ENCODE measurements at regions not wholly inside any gene's neighbourhood (a gene's known extent, or its start where the extent isn't known, plus 50 kb on each side); places are given as distances from the start of the nearest gene placed in this dataset.

GRCh38 chr2:121160366-121160765 lies 124.6 kb downstream of the TFCP2L1 start:
- CTCF ChIA-PET: no interaction called here
- POLR2A ChIA-PET: no interaction called here

GRCh38 chr2:121161272-121161671 lies 123.7 kb downstream of the TFCP2L1 start:
- ChIA-PET CTCF (no interaction called here), POLR2A (no interaction called here)

- ChIA-PET POLR2A (no interaction called here), CTCF (no interaction called here)
Observed at GRCh38 chr2:121162893-121163292, 122.1 kb downstream of the TFCP2L1 start.

- ChIA-PET CTCF (no interaction called here), POLR2A (no interaction called here)
Observed at GRCh38 chr2:121164042-121164441, 121.0 kb downstream of the TFCP2L1 start.

- POLR2A ChIA-PET: no interaction called here
- CTCF ChIA-PET: no interaction called here
Observed at GRCh38 chr2:121165038-121165542, 119.9 kb downstream of the TFCP2L1 start.
